22Rv1 (cell line): ENCODE measurements at regions not wholly inside any gene's neighbourhood (a gene's known extent, or its start where the extent isn't known, plus 50 kb on each side); places are given as distances from the start of the nearest gene placed in this dataset.

Experiments used
- ZFX ChIP-seq: fragments of 450-650 bp; IDR thresholded peaks from 2 replicates; pipeline ENCODE4 v1.6.1; 2017; ENCODE audit warnings: antibody characterized with exemption, borderline replicate concordance
- TF ChIP-seq, protein P1 (sequence below): fragments of 450-650 bp; IDR thresholded peaks from 2 replicates; pipeline ENCODE4 v1.5.1; 2017; ENCODE audit warnings: mild to moderate bottlenecking

DNA sequence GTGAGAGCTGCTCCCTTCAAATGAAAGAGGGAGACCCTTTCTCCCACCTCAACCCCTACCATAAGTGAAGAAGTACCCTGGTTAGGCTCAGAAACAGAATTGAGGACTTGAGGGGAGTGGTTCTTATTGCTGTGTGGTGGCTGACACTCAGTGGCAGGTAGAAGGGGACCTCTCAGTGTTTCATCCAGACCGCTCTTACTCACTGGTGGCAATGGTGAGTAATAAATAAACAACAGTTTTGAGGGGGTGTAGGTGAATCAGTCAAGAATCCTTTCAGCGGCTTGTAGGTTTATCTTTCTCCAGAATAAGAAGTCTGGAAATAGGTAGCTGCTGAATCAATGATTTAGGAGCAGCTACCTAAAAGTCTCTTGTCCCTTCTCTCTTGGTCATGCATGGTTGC lies 403.4 kb upstream of the B3GAT1 start:
- TF ChIP-seq, protein P1, sequence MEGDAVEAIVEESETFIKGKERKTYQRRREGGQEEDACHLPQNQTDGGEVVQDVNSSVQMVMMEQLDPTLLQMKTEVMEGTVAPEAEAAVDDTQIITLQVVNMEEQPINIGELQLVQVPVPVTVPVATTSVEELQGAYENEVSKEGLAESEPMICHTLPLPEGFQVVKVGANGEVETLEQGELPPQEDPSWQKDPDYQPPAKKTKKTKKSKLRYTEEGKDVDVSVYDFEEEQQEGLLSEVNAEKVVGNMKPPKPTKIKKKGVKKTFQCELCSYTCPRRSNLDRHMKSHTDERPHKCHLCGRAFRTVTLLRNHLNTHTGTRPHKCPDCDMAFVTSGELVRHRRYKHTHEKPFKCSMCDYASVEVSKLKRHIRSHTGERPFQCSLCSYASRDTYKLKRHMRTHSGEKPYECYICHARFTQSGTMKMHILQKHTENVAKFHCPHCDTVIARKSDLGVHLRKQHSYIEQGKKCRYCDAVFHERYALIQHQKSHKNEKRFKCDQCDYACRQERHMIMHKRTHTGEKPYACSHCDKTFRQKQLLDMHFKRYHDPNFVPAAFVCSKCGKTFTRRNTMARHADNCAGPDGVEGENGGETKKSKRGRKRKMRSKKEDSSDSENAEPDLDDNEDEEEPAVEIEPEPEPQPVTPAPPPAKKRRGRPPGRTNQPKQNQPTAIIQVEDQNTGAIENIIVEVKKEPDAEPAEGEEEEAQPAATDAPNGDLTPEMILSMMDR = no peak
- TF ChIP-seq ZFX = no peak
